HEK293T (cell line): ENCODE measurements at regions not wholly inside any gene's neighbourhood (a gene's known extent, or its start where the extent isn't known, plus 50 kb on each side); places are given as distances from the start of the nearest gene placed in this dataset.

Experiments used
- CTCF ChIA-PET: fragments of 350-600 bp; formaldehyde crosslinking; extraction: SDS; loops from one replicate; lab custom pipeline; 2021; ENCODE audit warnings: antibody characterized with exemption, inconsistent platforms; lab: Yijun Ruan, JAX
- POLR2A ChIA-PET: fragments of 350-600 bp; formaldehyde crosslinking; extraction: SDS; loops from one replicate; lab custom pipeline; 2020; ENCODE audit warnings: antibody characterized with exemption, inconsistent platforms; lab: Yijun Ruan, JAX
- DNase-seq: peaks from one replicate; pipeline ENCODE4 v3.0.0; 2012; ENCODE audit warnings: mixed read lengths; ENCODE audit errors: extremely low spot score
- ARNT ChIP-seq: fragments of 450-650 bp; IDR thresholded peaks from 2 replicates; pipeline ENCODE4 v1.6.1; 2017; ENCODE audit warnings: mild to moderate bottlenecking
- BHLHE40 ChIP-seq: fragments of 450-650 bp; IDR thresholded peaks from 2 replicates; pipeline ENCODE4 v1.6.1; 2016; ENCODE audit warnings: mild to moderate bottlenecking, moderate library complexity, borderline replicate concordance
- CTBP1 ChIP-seq: fragments of 450-650 bp; IDR thresholded peaks from 2 replicates; pipeline ENCODE4 v1.6.1; 2016; ENCODE audit warnings: borderline replicate concordance
- ELF4 ChIP-seq: fragments of 450-650 bp; IDR thresholded peaks from 2 replicates; pipeline ENCODE4 v1.6.1; 2017; ENCODE audit warnings: antibody characterized with exemption
- FOXA1 ChIP-seq: fragments of 450-650 bp; IDR thresholded peaks from 2 replicates; pipeline ENCODE4 v1.6.1; 2016; ENCODE audit warnings: mild to moderate bottlenecking
- FOXK2 ChIP-seq: fragments of 450-650 bp; IDR thresholded peaks from 2 replicates; pipeline ENCODE4 v1.6.1; 2016; ENCODE audit warnings: mild to moderate bottlenecking
- FOXM1 ChIP-seq: fragments of 450-650 bp; IDR thresholded peaks from 2 replicates; pipeline ENCODE4 v1.6.1; 2017; ENCODE audit warnings: mild to moderate bottlenecking, borderline replicate concordance
- L3MBTL2 ChIP-seq: fragments of 450-650 bp; conservative IDR thresholded peaks from 2 replicates; pipeline ENCODE4 v1.6.1; 2016; ENCODE audit warnings: mild to moderate bottlenecking
- LEF1 ChIP-seq: fragments of 450-650 bp; IDR thresholded peaks from 2 replicates; pipeline ENCODE4 v1.6.1; 2017; ENCODE audit warnings: mild to moderate bottlenecking, borderline replicate concordance
- NFRKB ChIP-seq: fragments of 450-650 bp; IDR thresholded peaks from 2 replicates; pipeline ENCODE4 v1.6.1; 2016; ENCODE audit warnings: mild to moderate bottlenecking, moderate library complexity
- PKNOX1 ChIP-seq: fragments of 450-650 bp; IDR thresholded peaks from 2 replicates; pipeline ENCODE4 v1.6.1; 2016
- SP1 ChIP-seq: fragments of 450-650 bp; IDR thresholded peaks from 2 replicates; pipeline ENCODE4 v1.6.1; 2017
- SUZ12 ChIP-seq: fragments of 450-650 bp; IDR thresholded peaks from 2 replicates; pipeline ENCODE4 v1.6.1; 2016; ENCODE audit warnings: mild to moderate bottlenecking
- TARDBP ChIP-seq: fragments of 450-650 bp; IDR thresholded peaks from 2 replicates; pipeline ENCODE4 v1.6.1; 2016
- ZNF384 ChIP-seq: fragments of 450-650 bp; IDR thresholded peaks from 2 replicates; pipeline ENCODE4 v1.6.1; 2016

GRCh38 chr16:54633943-54634362 is 296.7 kb upstream of the IRX5 start:
- TF ChIP-seq NFRKB (no peak), SUZ12 (no peak)
- CTCF ChIA-PET: interaction anchor here (0.5 kb wide), 1 partner anchor 323 kb away, joined by 3 read pairs; no protein-coding TSS in a partner anchor
- POLR2A ChIA-PET: no interaction called here
- peak; percentile 33 for DNase-seq

DNA sequence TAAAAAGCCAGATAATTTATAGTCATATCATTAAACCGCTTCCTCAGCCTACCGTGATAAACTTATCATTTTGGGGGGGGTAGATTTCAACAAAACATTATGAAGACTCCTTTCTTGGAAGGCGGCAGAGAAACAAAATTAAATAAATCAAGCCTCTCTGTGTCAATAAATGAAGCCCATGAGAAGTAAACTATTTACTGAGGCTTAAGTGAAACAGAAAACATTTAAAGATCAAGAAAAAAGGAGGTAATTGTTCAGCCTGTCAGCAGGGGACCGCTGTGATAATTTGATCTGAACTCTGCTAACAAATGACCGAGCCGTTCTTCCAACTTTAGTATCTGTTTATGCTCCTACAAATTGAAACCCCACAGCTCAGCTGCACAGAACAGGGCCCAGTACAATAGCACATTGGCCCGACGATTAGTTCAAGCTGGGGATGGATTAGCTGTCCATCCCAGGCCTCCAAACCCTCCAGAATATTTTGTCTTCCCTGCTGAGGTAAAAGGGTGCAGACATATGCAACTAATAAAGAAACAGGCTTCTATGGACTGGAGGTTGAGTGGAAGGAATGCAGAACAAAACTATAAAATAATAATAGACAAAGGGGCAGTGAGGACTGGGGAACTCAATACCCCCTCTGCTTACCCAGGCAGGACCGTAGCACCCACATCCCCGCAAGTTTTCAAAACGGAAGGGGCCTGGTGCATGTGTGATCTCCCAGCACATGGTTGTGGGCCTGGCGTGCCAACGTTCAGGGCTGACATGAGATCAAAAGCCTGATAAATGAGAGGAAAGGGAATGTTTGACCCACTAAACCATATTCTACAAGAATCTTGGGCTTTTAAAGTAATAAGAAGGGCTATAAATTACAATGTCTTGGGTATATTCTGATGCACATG is 298.1 kb upstream of the IRX5 start:
- ChIA-PET CTCF (no interaction called here), POLR2A (no interaction called here)
- DNase-seq: peak; percentile 18
- no peak for TF ChIP-seq L3MBTL2
- no peak for TF ChIP-seq BHLHE40
- no peak for TF ChIP-seq CTBP1
- TF ChIP-seq PKNOX1: peak; percentile 56

DNA sequence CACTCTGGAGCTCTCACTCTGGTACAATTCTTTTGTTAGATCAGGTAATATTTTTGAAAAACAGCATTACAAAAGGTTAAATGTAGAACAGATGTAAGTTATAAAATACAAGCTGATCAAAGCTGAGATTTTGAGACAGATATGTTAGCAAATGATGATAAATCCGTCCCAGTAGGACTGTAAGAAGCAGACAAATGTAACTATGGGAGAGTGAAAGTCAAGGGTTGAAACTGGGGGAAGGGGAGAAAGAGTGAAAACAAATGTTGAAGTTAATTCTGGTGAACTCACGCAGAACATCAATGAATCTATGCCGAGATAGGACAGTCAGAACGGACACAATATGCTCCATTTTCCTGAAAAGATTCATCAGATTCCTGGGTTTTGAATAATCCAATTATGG is 298.9 kb upstream of the IRX5 start:
- CTCF ChIA-PET: no interaction called here

GRCh38 chr16:54630284-54630967 is 300.2 kb upstream of the IRX5 start:
- TF ChIP-seq BHLHE40: no peak
- no peak for TF ChIP-seq NFRKB
- no peak for TF ChIP-seq SP1
- TF ChIP-seq L3MBTL2: no peak
- no peak for TF ChIP-seq PKNOX1
- ChIA-PET CTCF (no interaction called here), POLR2A (no interaction called here)
- DNase-seq: no peak

More for the DNA sequence above, 298.9 kb upstream of the IRX5 start:
- POLR2A ChIA-PET: no interaction called here
- TF ChIP-seq ELF4 (no peak), FOXA1 (no peak), FOXK2 (no peak), NFRKB (no peak), ZNF384 (no peak), L3MBTL2 (no peak), SUZ12 (no peak), BHLHE40 (no peak), FOXM1 (no peak), TARDBP (no peak), PKNOX1 (no peak), CTBP1 (no peak), SP1 (no peak)
- no peak for DNase-seq

DNA sequence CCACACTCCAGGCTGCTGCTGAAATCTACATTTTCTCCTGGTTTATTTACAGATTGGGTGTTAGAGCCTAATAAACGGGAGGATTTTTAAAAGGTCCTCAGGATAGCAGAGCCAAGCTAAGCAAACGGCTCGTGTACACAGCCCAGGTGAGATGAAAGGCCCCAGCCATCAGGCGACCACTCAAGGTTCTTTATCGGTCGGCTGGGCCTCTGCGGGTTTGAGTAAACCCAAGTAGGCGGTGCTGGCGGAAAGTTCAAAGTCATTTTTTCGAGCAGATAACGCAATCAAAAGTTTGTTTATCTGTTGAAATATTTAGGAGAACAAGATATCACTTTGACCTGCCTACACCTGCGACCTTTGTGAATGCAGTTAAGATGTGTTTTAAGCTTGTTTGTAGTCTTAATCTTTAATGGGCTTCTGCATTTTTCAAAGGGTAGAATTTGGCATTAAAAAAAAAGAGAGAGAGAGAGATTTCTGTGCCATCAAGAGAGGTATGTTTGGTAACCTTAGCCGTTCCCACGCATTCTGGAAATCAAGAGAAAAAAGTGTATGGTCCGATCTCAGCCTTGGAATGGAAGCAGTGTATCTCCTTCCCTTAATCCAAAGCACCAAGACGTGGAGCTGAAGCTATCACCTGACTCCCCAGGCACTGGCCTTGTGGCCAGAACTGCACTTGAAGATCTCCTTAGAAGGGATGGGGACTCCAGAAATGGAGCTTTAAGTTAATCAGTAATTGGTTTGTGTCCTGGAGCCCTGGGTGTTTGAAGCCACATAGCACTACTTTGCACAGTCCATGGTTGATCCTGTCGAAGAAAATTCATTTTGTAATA is 301.7 kb upstream of the IRX5 start:
- POLR2A ChIA-PET: interaction anchor here (1.3 kb wide), 1 partner anchor 302 kb away, joined by 3 read pairs; the partner anchor contains the start of gene IRX5
- CTCF ChIA-PET: no interaction called here
- TF ChIP-seq FOXK2: no peak
- TF ChIP-seq FOXM1: no peak
- no peak for TF ChIP-seq FOXA1
- TF ChIP-seq ZNF384: no peak
- TF ChIP-seq SP1: no peak
- no peak for TF ChIP-seq LEF1
- no peak for TF ChIP-seq ARNT
- TF ChIP-seq SUZ12: no peak
- no peak for TF ChIP-seq PKNOX1
- no peak for DNase-seq

GRCh38 chr16:54627616-54628015 is 303.0 kb upstream of the IRX5 start:
- no peak for DNase-seq
- CTCF ChIA-PET: no interaction called here
- POLR2A ChIA-PET: no interaction called here
- TF ChIP-seq PKNOX1 (no peak), ZNF384 (no peak), CTBP1 (no peak), FOXK2 (no peak), SUZ12 (no peak), LEF1 (no peak), ARNT (no peak), L3MBTL2 (no peak), BHLHE40 (no peak), NFRKB (no peak), SP1 (no peak), ELF4 (no peak)
